CD4-positive, alpha-beta T cell treated with Interferon alpha-2 for 1 hour (primary cell): ENCODE measurements at regions not wholly inside any gene's neighbourhood (a gene's known extent, or its start where the extent isn't known, plus 50 kb on each side); places are given as distances from the start of the nearest gene placed in this dataset.
A peak's percentile ranks its signal among the peaks of the same experiment; 100 is the strongest.

ENCODE experiments used
- DNase-seq, 2 donors: peaks; one replicate each; pipeline ENCODE4 v3.0.0-alpha.2; 2020 to 2022

- DNase-seq, result peak; percentile 7 to 24
Measured at GRCh38 chr1:244920911-244921761, 56.8 kb upstream of the HNRNPU start.

GRCh38 chr1:244919320-244920282, 55.3 kb upstream of the HNRNPU start:
- no peak for DNase-seq

GRCh38 chr1:244918421-244919319, 54.3 kb upstream of the HNRNPU start:
- DNase-seq, result peak; percentile 77 to 80

GRCh38 chr1:244917073-244917670, 52.8 kb upstream of the HNRNPU start:
- no peak for DNase-seq

- DNase-seq, result no peak
Measured at GRCh38 chr1:244915736-244916135, 51.4 kb upstream of the HNRNPU start.

- no peak for DNase-seq
Measured at GRCh38 chr1:244914761-244915160, 50.4 kb upstream of the HNRNPU start.
